Lower lobe of right lung (tissue), 2 donors: ENCODE measurements at regions not wholly inside any gene's neighbourhood (a gene's known extent, or its start where the extent isn't known, plus 50 kb on each side); places are given as distances from the start of the nearest gene placed in this dataset.

Experiments
- ATAC-seq, 2 donors: fragments of 200-7000 bp; cut with Tn5 transposase; one replicate each; pipeline ENCODE4 v1.9.1; 2020 to 2022; ENCODE audit warnings: mild to moderate bottlenecking in 2 of 2, moderate library complexity in 2 of 2
- DNase-seq: peaks from one replicate; pipeline ENCODE4 v3.0.0-alpha.2; 2020
- H3K27ac ChIP-seq: fragments of 200-600 bp; one replicate; pipeline ENCODE4 v1.8.0; 2022
- H3K27me3 ChIP-seq: fragments of 200-600 bp; one replicate; pipeline ENCODE4 v1.8.0; 2022; ENCODE audit warnings: low read depth
- H3K36me3 ChIP-seq: fragments of 200-600 bp; one replicate; pipeline ENCODE4 v1.8.0; 2022; ENCODE audit warnings: mild to moderate bottlenecking
- H3K4me1 ChIP-seq: fragments of 200-600 bp; one replicate; pipeline ENCODE4 v1.8.0; 2022
- H3K4me3 ChIP-seq: fragments of 200-600 bp; one replicate; pipeline ENCODE4 v1.8.0; 2022; ENCODE audit warnings: mild to moderate bottlenecking
- H3K9me3 ChIP-seq: fragments of 200-600 bp; one replicate; pipeline ENCODE4 v1.8.0; 2022
- CTCF ChIP-seq: fragments of 200-600 bp; IDR thresholded peaks from one replicate; pipeline ENCODE4 v1.8.0; 2022; ENCODE audit warnings: antibody characterized with exemption, mild to moderate bottlenecking
- intact Hi-C: fragments of 100-400 bp; cut with DNase I; formaldehyde crosslinking; loops from one replicate; pipeline ENCODE4 v1.11.0; 2022
- donor health status: DM: no; HTN: yes; CAD: no; lungs with severe emphysema.

GRCh38 chr2:40551081-40551480, 99.2 kb upstream of the SLC8A1 start:
- Histone ChIP-seq H3K36me3 (no peaks in the 10 kb centered on the region), H3K27ac (no peak overlapping the region), H3K4me1 (no peaks in the 10 kb centered on the region), H3K27me3 (no peaks in the 10 kb centered on the region), H3K9me3 (no peaks in the 10 kb centered on the region), H3K4me3 (no peak overlapping the region)
- DNase-seq (no peak), ATAC-seq (no peak)
- intact Hi-C loops: loop anchor here (10.0 kb wide), 1 partner anchor 636 kb away; no protein-coding TSS in a partner anchor
- TF ChIP-seq CTCF: no peak

GRCh38 chr2:40554665-40555294, 102.9 kb upstream of the SLC8A1 start:
- DNase-seq (peak; percentile 46), ATAC-seq (peak; percentile 81 to 84)
- Histone ChIP-seq H3K27me3 (no peaks in the 10 kb centered on the region), H3K9me3 (no peaks in the 10 kb centered on the region), H3K4me1 (no peaks in the 10 kb centered on the region), H3K4me3 (no peak overlapping the region), H3K27ac (no peak overlapping the region), H3K36me3 (no peaks in the 10 kb centered on the region)
- intact Hi-C loops: loop anchor here (10.0 kb wide), 1 partner anchor 640 kb away; no protein-coding TSS in a partner anchor
- TF ChIP-seq CTCF: peak; percentile 89

- H3K27me3 ChIP-seq: no peaks in the 10 kb centered on the region
- H3K27ac ChIP-seq: no peak overlapping the region
- TF ChIP-seq CTCF: no peak
- no peaks in the 10 kb centered on the region for H3K9me3 ChIP-seq
- no peaks in the 10 kb centered on the region for H3K36me3 ChIP-seq
- ATAC-seq (peak in 1 of 2 donors; percentile 54), DNase-seq (no peak)
- intact Hi-C loops: loop anchor here (10.0 kb wide), 1 partner anchor 641 kb away; no protein-coding TSS in a partner anchor
- H3K4me1 ChIP-seq: no peaks in the 10 kb centered on the region
- H3K4me3 ChIP-seq: no peak overlapping the region
These were observed 104.4 kb upstream of the SLC8A1 start for GRCh38 chr2:40556293-40556692.

GRCh38 chr2:40556739-40557138, 104.8 kb upstream of the SLC8A1 start:
- Histone ChIP-seq H3K27ac (no peak overlapping the region), H3K36me3 (no peaks in the 10 kb centered on the region), H3K4me3 (no peak overlapping the region), H3K9me3 (no peaks in the 10 kb centered on the region), H3K27me3 (no peaks in the 10 kb centered on the region), H3K4me1 (no peaks in the 10 kb centered on the region)
- ATAC-seq: no peak
- no peak for DNase-seq
- no peak for TF ChIP-seq CTCF
- intact Hi-C loops: loop anchor here (10.0 kb wide), 1 partner anchor 642 kb away; no protein-coding TSS in a partner anchor

- ATAC-seq: peak in 1 of 2 donors; percentile 51
- Histone ChIP-seq H3K27me3 (no peaks in the 10 kb centered on the region), H3K9me3 (no peaks in the 10 kb centered on the region), H3K27ac (no peak overlapping the region), H3K4me3 (no peak overlapping the region), H3K4me1 (no peaks in the 10 kb centered on the region), H3K36me3 (no peaks in the 10 kb centered on the region)
- TF ChIP-seq CTCF: no peak
- intact Hi-C loops: loop anchor here (10.0 kb wide), 1 partner anchor 644 kb away; no protein-coding TSS in a partner anchor
- DNase-seq: no peak
These were observed 106.9 kb upstream of the SLC8A1 start for GRCh38 chr2:40558761-40559160.
